GM21526 (cell line): ENCODE measurements at regions not wholly inside any gene's neighbourhood (a gene's known extent, or its start where the extent isn't known, plus 50 kb on each side); places are given as distances from the start of the nearest gene placed in this dataset.

Experiments used
- ATAC-seq: cut with Tn5 transposase; IDR thresholded peaks from one replicate; pipeline ENCODE4 v1.9.1; 2021; ENCODE audit warnings: moderate library complexity; ENCODE audit not compliant: unreplicated experiment, low FRiP score

GRCh38 chr2:223365158-223365679 lies 236.9 kb downstream of the SCG2 start:
- no peak for ATAC-seq

GRCh38 chr2:223366566-223366965 lies 235.6 kb downstream of the SCG2 start:
- ATAC-seq: no peak

- no peak for ATAC-seq
These were observed 233.7 kb downstream of the SCG2 start for GRCh38 chr2:223368481-223368880.

- no peak for ATAC-seq
These were observed 232.3 kb downstream of the SCG2 start for GRCh38 chr2:223369889-223370288.

GRCh38 chr2:223383315-223383714 lies 218.8 kb downstream of the SCG2 start:
- no peak for ATAC-seq

GRCh38 chr2:223386189-223386588 lies 216.0 kb downstream of the SCG2 start:
- ATAC-seq: no peak

GRCh38 chr2:223386984-223387383 lies 215.2 kb downstream of the SCG2 start:
- ATAC-seq: no peak

- no peak for ATAC-seq
These were observed 212.5 kb downstream of the SCG2 start for GRCh38 chr2:223389624-223390023.

- ATAC-seq: no peak
These were observed 205.2 kb downstream of the SCG2 start for GRCh38 chr2:223396993-223397392.

GRCh38 chr2:223399357-223399957 lies 202.7 kb downstream of the SCG2 start:
- ATAC-seq: no peak

GRCh38 chr2:223404616-223405015 lies 197.5 kb downstream of the SCG2 start:
- no peak for ATAC-seq

GRCh38 chr2:223414646-223415045 lies 187.5 kb downstream of the SCG2 start:
- no peak for ATAC-seq

GRCh38 chr2:223415071-223415470 lies 187.1 kb downstream of the SCG2 start:
- no peak for ATAC-seq

- ATAC-seq: no peak
These were observed 185.1 kb downstream of the SCG2 start for GRCh38 chr2:223416815-223417610.

GRCh38 chr2:223418131-223418530 lies 184.0 kb downstream of the SCG2 start:
- no peak for ATAC-seq

GRCh38 chr2:223418604-223419199 lies 183.5 kb downstream of the SCG2 start:
- no peak for ATAC-seq

GRCh38 chr2:223420048-223420447 lies 182.1 kb downstream of the SCG2 start:
- no peak for ATAC-seq

- ATAC-seq: no peak
These were observed 170.7 kb downstream of the SCG2 start for GRCh38 chr2:223431479-223431878.

GRCh38 chr2:223433461-223433860 lies 168.7 kb downstream of the SCG2 start:
- ATAC-seq: no peak

GRCh38 chr2:223437788-223438187 lies 164.4 kb downstream of the SCG2 start:
- no peak for ATAC-seq

GRCh38 chr2:223439184-223439583 lies 163.0 kb downstream of the SCG2 start:
- ATAC-seq: no peak

GRCh38 chr2:223439786-223440185 lies 162.4 kb downstream of the SCG2 start:
- no peak for ATAC-seq
